HG03378 (cell line): ENCODE measurements at regions not wholly inside any gene's neighbourhood (a gene's known extent, or its start where the extent isn't known, plus 50 kb on each side); places are given as distances from the start of the nearest gene placed in this dataset.
"Not testable (repeated sequence)": the region's sequence is repeated elsewhere in the genome, so short reads cannot be mapped to it uniquely, and the experiment has no call there.

Experiments
- ATAC-seq: cut with Tn5 transposase; IDR thresholded peaks from one replicate; pipeline ENCODE4 v1.9.1; 2021; ENCODE audit warnings: mild to moderate bottlenecking, moderate library complexity; ENCODE audit not compliant: unreplicated experiment

DNA sequence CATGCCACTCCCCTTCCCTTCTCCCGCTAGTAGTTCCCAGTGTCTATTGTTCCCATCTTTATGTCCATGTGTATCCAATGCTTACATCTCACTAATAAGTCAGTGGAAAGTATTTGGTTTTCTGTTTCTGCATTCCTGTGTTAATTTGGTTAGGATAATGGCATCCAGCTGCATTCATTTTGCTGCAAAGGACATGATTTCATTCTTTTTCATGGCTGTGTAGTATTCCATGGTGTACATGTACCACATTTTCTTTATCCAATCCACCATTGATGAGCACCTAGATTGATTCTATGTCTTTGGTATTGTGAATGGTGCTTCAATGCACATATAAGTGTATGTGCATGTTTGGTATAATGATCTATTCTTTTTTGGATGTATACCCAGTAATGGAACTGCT lies 502.5 kb upstream of the MAP2 start:
- ATAC-seq, result not testable (repeated sequence)

GRCh38 chr2:208927867-208928266 lies 496.0 kb upstream of the MAP2 start:
- ATAC-seq, result no peak

DNA sequence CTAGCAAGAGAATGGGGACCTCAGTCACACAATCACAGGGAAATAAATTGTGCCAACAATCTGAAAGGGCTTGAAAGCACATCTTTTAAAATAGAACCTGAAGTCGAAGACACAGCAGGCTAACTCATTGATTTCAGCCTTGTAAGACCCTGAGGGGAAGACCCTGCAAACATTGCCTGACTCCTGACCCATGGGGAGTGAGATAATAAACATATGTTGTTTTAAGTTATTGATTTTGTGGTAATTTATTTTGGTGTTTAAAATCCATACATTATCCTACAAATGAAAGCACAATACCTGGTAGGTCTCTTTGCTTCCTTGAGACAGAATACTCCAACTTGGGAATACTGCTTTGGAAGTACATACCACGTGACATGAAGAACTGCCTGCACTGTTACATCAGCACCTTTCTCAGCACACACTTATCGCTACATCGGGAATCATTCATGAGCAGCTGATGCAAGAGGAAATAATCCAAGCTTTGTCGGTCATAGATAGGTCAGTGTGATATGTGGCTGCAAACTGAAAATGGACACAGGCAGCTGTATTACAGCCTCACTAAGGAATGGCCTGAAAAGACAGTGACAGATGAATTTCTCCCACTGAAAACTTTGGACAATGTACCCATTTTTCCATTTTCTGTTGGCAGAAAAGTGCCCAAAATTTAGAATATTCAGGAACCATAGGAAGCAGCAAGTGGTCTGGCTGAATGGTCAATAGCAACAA lies 494.5 kb upstream of the MAP2 start:
- ATAC-seq, result no peak

- ATAC-seq, result no peak
Observed at GRCh38 chr2:208929894-208930427, 493.9 kb upstream of the MAP2 start.

- no peak for ATAC-seq
Observed at GRCh38 chr2:208935531-208935930, 488.3 kb upstream of the MAP2 start.

- ATAC-seq, result no peak
Observed at GRCh38 chr2:208937521-208937920, 486.3 kb upstream of the MAP2 start.

- no peak for ATAC-seq
Observed at GRCh38 chr2:208939852-208940251, 484.0 kb upstream of the MAP2 start.

DNA sequence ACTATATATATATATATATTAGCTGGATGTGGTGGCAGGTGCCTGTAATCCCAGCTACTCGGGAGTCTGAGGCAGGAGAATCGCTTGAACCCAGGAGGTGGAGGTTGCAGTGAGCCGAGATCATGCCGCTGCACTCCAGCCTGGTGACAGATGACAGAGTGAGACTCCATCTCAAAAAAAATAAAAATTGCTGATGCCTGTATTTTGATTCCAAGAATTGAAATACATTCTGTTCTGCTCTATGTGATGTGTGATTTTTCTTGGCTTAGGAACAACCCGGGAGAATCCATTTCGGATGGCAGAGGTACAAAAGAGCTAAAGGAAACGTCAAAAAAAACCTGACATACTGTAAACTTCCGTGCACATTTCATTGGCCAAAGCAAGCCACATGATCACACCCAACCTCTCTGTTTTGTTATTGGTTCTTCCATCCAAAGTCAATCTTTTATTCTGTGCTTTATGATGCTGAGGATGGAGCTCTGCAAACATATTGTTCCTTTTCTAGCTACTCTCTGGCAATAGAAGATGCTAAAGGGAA lies 478.1 kb upstream of the MAP2 start:
- no peak for ATAC-seq

- no peak for ATAC-seq
Observed at GRCh38 chr2:208948073-208948472, 475.8 kb upstream of the MAP2 start.

- no peak for ATAC-seq
Observed at GRCh38 chr2:208970070-208970469, 453.8 kb upstream of the MAP2 start.

DNA sequence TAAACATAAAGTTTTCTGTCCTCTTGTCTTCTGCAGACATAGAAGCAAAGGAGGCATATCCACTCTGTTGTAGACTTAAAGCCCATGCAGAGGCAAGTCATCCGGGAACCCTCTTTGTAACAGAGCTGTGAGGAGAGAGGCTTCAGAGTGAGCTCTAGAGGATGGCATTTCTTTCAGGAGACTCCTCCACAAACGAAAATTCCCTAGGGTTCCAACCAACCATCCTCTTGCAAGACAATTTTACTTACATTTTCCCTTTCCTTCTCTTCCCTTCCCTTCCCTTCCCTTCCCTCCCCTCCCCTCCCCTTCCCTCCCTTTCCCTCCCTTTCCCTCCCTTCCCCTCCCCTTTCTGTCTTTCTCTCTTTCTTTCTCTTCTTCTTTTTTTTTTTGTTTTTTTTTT lies 446.3 kb upstream of the MAP2 start:
- no peak for ATAC-seq

DNA sequence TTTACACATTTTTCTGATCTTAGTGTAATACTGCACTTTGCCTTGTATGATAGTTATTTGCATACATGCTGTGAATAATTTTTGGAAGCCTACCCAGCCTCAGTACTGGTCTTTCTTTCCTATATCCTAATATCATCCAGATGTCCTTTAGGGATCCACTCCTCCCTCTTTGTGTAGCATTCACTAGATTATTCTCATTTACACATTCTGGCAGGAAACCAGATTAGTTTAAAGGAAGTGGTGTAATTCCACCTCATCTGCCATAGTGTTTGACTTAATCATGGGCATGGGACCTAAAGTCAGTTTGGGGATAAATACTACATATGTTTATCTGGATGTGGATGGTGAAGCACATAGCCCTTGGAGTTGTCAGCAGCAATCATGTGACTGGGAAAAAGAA lies 444.9 kb upstream of the MAP2 start:
- no peak for ATAC-seq

DNA sequence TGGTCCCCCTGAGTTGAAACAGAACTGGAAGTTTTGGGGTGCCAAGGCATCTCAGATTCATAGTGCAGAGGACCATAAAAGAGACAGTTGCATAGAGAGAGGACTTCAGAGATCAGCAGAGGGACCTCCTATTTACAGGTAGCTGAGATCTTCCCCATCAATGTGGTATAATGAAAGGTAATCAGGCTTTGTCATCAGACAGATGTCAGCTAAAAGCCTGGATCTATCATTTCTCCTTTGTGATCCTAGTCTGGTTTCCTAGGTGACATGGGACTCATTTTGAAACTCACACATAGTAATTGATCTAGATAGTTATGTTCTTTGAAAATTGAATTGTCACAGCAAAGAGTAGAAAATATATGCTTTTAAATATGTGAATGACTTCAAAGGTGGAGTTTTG lies 443.5 kb upstream of the MAP2 start:
- ATAC-seq, result no peak

DNA sequence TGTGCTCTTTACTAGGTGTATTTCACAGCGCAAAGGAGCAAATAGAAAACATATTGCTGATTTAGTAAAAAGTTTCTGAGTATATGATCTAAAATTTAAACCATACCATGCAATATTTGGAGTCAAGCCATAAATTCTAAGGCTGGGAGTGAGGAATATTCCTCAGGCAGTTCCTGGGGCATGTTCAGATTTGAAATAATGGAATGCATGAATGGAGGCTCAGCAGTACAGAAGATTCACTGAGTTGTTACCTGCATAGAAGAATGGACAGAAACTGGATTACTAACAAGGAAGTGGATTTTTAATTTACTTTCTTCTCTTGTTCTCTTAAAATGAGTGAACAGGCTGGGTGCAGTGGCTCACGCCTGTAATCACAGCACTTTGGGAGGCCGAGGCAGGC lies 441.0 kb upstream of the MAP2 start:
- ATAC-seq, result no peak

GRCh38 chr2:208983486-208983885 lies 440.4 kb upstream of the MAP2 start:
- no peak for ATAC-seq

DNA sequence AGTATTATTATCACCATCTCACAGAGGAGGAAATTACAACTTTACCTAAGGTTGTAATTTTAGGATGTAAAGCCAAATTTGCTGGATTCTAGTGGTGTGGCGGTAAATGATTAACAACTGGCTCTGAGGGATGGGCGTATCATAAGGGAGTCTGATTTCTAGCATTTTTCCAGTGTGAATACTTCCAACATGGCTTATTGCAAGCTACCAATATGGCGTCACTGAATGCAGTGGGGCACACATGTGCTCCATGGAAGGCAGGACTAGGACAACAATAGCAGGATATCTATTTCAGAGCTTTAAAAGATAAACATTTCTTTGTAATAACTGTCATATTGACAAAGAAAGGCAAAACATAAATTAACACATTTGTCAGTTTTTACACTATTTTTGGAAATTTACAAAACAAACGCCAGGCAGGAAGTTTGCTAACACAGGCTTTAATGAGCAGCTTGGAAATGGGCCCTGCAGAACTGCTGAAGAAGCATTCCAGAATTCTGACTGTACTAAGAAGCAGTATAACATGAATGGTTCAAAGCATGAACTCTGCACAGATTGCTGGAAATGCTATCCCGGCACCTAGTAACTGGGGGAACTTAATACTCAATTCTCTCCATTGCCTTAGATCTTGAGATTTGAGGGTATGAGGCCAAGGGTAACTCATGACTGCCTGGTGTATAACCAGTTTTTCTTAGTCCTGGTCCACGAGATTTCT lies 439.3 kb upstream of the MAP2 start:
- no peak for ATAC-seq

- ATAC-seq, result no peak
Observed at GRCh38 chr2:208985644-208986043, 438.2 kb upstream of the MAP2 start.

- ATAC-seq, result no peak
Observed at GRCh38 chr2:208990716-208991115, 433.1 kb upstream of the MAP2 start.

- ATAC-seq, result no peak
Observed at GRCh38 chr2:208999911-209000310, 423.9 kb upstream of the MAP2 start.

- no peak for ATAC-seq
Observed at GRCh38 chr2:209002054-209002453, 421.8 kb upstream of the MAP2 start.

- no peak for ATAC-seq
Observed at GRCh38 chr2:209005371-209005770, 418.5 kb upstream of the MAP2 start.

GRCh38 chr2:209008636-209009287 lies 415.1 kb upstream of the MAP2 start:
- ATAC-seq, result no peak
